ENCODE measurements at regions not wholly inside any gene's neighbourhood (a gene's known extent, or its start where the extent isn't known, plus 50 kb on each side); places are given as distances from the start of the nearest gene placed in this dataset.

DNA sequence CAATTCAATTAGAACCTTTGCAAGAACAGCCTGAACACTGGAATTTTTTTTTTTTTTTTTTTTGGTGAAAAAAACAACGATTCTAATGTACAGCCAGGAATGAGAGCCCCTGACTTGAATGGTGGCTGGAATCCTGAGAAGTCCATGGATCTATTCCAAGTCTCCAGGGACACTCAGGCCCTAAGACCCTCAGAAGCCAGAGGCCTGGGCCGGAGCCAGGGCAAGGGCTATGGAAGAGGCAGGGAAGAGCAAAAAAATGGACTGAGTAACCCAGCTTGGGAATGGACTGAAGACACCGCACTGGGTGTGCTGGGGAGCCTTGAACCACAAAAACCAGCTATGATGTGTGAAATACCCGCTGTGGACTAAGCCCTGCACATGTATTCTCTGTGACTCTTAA, 60.3 kb upstream of the LHX1 start:
- TF ChIP-seq, protein P1, sequence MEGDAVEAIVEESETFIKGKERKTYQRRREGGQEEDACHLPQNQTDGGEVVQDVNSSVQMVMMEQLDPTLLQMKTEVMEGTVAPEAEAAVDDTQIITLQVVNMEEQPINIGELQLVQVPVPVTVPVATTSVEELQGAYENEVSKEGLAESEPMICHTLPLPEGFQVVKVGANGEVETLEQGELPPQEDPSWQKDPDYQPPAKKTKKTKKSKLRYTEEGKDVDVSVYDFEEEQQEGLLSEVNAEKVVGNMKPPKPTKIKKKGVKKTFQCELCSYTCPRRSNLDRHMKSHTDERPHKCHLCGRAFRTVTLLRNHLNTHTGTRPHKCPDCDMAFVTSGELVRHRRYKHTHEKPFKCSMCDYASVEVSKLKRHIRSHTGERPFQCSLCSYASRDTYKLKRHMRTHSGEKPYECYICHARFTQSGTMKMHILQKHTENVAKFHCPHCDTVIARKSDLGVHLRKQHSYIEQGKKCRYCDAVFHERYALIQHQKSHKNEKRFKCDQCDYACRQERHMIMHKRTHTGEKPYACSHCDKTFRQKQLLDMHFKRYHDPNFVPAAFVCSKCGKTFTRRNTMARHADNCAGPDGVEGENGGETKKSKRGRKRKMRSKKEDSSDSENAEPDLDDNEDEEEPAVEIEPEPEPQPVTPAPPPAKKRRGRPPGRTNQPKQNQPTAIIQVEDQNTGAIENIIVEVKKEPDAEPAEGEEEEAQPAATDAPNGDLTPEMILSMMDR (IDR thresholded peaks at IDR 0.05) = no peak
- TF ChIP-seq POLR2A (IDR thresholded peaks at IDR 0.05) = no peak
- intact Hi-C loops (cut with DNase I; ENCODE audit: low total_unique reads) = no loop called here
- WGBS, 2 donors = 78 to 85% methylated on average over 4 of the region's 4 CpGs
- DNase-seq (ENCODE audit: low spot score in 2 of 2) = no peak
- H3K4me3 ChIP-seq (ENCODE audit: low read depth, poor library complexity, severe bottlenecking) = no peak overlapping the region

DNA sequence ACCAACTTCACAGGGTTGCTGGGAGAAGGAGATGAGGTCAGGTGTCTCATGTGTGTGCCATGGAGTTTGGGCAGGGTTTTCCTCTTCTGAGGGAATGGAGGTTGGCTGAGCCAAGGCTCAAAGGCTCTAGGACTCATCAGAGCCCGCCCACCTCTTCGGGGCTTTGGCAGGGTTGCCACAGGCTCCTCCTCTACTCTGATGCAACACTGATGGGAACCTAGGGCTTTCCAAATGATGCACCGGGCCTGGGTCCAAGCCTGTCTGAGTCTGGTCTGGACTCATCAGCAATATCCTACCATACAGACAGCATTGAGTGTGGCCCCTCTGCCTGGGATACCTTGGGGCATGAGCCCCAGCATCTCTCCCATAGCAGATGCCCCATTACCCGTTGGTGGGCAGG, 59.5 kb upstream of the LHX1 start:
- WGBS, 2 donors = 58 to 60% methylated on average over 2 to 4 of the region's 4 CpGs
- no peak overlapping the region for H3K4me3 ChIP-seq (ENCODE audit: low read depth, poor library complexity, severe bottlenecking)
- no peak for DNase-seq (ENCODE audit: low spot score in 2 of 2)
- TF ChIP-seq POLR2A (IDR thresholded peaks at IDR 0.05) = no peak
- TF ChIP-seq, protein P1 (IDR thresholded peaks at IDR 0.05) = no peak
- intact Hi-C loops (cut with DNase I; ENCODE audit: low total_unique reads) = no loop called here

DNA sequence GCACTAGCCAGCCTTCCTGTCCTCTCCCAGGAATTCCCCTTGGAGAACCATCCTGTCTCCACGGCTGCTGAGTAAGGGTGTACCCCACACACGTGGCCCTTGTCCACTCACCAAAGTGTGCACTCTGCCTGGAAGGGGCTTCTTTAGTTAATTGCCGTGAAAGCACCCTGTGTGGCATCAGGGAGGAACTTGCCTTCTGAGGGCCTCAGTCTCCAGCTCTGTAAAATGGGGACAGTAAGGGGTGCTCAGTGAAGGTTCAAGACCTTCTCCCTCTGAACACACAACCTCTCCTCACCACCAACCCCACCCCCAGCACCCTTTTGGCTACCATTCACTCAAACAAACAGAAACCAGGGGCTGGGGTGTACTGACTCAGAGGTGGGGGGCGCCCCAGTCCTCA, 59.1 kb upstream of the LHX1 start:
- no peak for DNase-seq (ENCODE audit: low spot score in 2 of 2)
- intact Hi-C loops (cut with DNase I; ENCODE audit: low total_unique reads) = no loop called here
- TF ChIP-seq, protein P1 (IDR thresholded peaks at IDR 0.05) = no peak
- TF ChIP-seq POLR2A (IDR thresholded peaks at IDR 0.05) = no peak
- no peak overlapping the region for H3K4me3 ChIP-seq (ENCODE audit: low read depth, poor library complexity, severe bottlenecking)
- WGBS, 2 donors = 79 to 80% methylated on average over 4 of the region's 4 CpGs

DNA sequence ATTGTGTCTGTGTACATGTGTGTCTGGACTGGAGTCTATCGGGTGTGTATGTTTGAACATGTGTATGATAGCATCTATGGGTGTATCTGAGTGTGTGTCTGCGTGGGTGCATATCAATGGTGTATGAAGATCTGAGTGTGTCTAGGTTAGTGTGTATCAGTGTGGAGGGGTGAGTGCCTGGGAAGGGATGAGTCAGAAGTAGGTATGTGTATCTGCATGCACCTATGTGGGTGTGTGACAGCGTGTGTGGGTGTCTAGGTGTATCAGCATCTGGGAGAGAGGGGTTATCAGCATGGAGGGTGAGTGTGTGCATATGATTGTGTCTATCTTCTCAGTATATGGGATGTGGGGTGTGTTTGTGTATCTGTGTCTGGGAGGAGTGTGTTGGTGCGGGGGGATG, 58.2 kb upstream of the LHX1 start:
- 56 to 73% methylated on average over 4 of the region's 4 CpGs for WGBS, 2 donors
- intact Hi-C loops (cut with DNase I; ENCODE audit: low total_unique reads) = no loop called here
- TF ChIP-seq, protein P1 (IDR thresholded peaks at IDR 0.05) = no peak
- no peak for DNase-seq (ENCODE audit: low spot score in 2 of 2)
- H3K4me3 ChIP-seq (ENCODE audit: low read depth, poor library complexity, severe bottlenecking) = no peak overlapping the region

DNA sequence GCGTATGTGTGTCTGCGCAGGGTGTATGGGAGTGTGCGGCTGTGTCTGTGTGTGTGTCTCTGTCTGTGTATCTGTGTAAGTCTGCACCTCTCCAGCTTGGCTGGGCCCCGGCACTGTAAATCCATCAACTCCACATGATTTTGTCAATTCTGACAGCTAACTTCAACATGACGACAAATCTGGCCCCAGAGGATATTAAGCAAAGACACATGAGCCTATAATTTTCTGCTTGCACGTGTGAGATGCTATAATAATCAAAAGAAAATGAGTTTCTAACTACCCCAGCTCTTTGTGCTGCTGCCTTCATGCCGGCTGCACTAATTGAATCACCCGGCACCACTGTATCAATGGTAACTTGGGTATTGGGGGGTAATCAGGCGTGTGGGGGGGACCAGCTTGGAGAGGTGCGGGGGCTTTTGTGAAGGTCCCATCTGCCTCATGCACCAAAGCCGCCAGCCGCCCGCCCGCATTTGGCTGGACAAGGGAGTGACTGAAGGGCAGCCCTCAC, 57.6 kb upstream of the LHX1 start:
- TF ChIP-seq POLR2A (IDR thresholded peaks at IDR 0.05) = no peak
- TF ChIP-seq, protein P1 (IDR thresholded peaks at IDR 0.05) = no peak
- DNase-seq (ENCODE audit: low spot score in 2 of 2) = no peak
- intact Hi-C loops (cut with DNase I; ENCODE audit: low total_unique reads) = no loop called here
- H3K4me3 ChIP-seq (ENCODE audit: low read depth, poor library complexity, severe bottlenecking) = no peak overlapping the region
- WGBS, 2 donors = 68 to 72% methylated on average over 13 to 14 of the region's 14 CpGs

DNA sequence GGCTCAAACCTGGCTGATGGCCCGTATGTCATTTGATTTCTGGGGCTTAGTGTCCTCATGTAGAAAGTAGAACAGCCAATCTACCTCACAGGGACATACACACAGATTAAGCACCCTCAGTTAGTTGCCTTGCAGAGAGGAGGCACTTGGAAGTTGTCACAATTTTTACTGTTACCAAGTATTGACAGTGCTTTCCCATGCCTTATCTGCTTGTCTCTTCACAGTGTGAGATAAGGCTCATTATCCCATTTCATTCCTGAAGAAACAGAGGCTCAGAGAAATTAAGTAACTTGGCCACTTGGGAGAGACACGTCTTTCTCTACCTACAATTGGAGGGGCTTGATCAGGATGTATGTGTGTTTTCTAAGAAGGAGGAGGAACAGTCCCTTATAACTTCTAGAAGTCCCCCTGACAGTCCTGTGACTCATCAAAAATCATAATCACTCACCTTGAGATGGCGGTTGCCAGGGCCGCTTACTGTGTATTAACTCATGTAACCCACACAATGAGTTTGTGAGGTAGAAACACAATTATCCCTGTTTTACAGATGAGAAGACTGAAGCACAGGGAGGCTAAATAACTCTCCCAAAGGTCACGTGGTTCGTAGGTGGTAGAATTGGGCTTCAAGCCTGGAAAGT, 56.9 kb upstream of the LHX1 start:
- WGBS, 2 donors = 84 to 88% methylated on average over 6 of the region's 6 CpGs
- DNase-seq (ENCODE audit: low spot score in 2 of 2) = no peak
- intact Hi-C loops (cut with DNase I; ENCODE audit: low total_unique reads) = no loop called here
- H3K4me3 ChIP-seq (ENCODE audit: low read depth, poor library complexity, severe bottlenecking) = no peak overlapping the region
- TF ChIP-seq POLR2A (IDR thresholded peaks at IDR 0.05) = no peak
- TF ChIP-seq, protein P1 (IDR thresholded peaks at IDR 0.05) = no peak
